BE2C (cell line): ENCODE measurements at regions not wholly inside any gene's neighbourhood (a gene's known extent, or its start where the extent isn't known, plus 50 kb on each side); places are given as distances from the start of the nearest gene placed in this dataset.

Experiments used
- DNase-seq: peaks from one replicate; pipeline ENCODE4 v3.0.0-alpha.2; 2020
- H3K27me3 ChIP-seq: fragments of 250-450 bp; sonication (Bioruptor Pico); 2 replicates; pipeline ENCODE4 v1.5.1; 2020; ENCODE audit warnings: mild to moderate bottlenecking
- H3K36me3 ChIP-seq: fragments of 250-450 bp; sonication (Bioruptor Pico); 2 replicates; pipeline ENCODE4 v1.5.1; 2020; ENCODE audit warnings: mild to moderate bottlenecking
- H3K4me1 ChIP-seq: fragments of 250-450 bp; sonication (Bioruptor Pico); 2 replicates; pipeline ENCODE4 v1.5.1; 2020
- H3K4me3 ChIP-seq: 2 replicates; pipeline ENCODE4 v1.5.1; 2011; ENCODE audit warnings: low read depth, low read length
- H3K9me3 ChIP-seq: fragments of 250-450 bp; sonication (Bioruptor Pico); 2 replicates; pipeline ENCODE4 v1.5.1; 2020
- TF ChIP-seq, protein P1 (sequence below): IDR thresholded peaks from 2 replicates; pipeline ENCODE4 v1.5.1; 2012; ENCODE audit warnings: mild to moderate bottlenecking, low read depth, low read length

DNA sequence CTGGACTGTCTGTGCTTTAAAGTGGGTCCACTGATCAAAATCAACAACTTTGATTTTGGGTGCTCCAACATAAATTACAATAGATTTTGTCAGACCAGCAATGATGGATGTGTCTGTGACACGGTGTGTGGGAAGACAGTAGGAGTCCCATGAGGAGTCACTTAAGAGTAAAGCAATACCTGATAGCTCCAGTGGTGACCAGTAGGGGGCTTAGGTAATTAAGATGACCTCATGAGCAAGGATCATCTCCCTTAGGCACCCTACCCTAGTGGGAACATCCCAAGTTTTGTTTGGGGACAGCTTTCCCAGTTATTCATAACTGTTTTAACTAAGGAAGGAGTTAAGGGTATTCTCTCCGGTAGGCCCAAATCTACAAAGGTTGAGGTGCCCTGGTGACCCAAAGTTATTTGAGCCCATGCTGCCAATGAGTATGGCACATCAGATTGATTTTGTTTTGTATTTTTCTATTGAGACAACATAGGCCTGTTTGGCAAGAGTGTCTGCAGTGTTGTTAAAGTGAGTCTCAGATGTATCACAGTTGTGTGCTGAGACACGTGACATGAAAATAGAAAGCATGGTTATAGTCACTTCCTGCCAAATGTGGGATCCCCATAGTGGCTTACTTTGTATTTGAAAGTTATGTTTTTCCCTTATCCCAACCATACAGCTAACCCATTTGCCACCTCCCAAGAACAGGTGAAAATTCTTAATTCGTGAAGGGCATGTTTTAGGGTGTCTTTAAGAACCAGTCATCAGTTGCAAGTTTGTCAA lies 1337.6 kb upstream of the SLC39A10 start:
- H3K27me3 ChIP-seq: no peaks in the 10 kb centered on the region
- H3K9me3 ChIP-seq: no peaks in the 10 kb centered on the region
- no peaks in the 10 kb centered on the region for H3K36me3 ChIP-seq
- DNase-seq: peak; percentile 11
- TF ChIP-seq, protein P1, sequence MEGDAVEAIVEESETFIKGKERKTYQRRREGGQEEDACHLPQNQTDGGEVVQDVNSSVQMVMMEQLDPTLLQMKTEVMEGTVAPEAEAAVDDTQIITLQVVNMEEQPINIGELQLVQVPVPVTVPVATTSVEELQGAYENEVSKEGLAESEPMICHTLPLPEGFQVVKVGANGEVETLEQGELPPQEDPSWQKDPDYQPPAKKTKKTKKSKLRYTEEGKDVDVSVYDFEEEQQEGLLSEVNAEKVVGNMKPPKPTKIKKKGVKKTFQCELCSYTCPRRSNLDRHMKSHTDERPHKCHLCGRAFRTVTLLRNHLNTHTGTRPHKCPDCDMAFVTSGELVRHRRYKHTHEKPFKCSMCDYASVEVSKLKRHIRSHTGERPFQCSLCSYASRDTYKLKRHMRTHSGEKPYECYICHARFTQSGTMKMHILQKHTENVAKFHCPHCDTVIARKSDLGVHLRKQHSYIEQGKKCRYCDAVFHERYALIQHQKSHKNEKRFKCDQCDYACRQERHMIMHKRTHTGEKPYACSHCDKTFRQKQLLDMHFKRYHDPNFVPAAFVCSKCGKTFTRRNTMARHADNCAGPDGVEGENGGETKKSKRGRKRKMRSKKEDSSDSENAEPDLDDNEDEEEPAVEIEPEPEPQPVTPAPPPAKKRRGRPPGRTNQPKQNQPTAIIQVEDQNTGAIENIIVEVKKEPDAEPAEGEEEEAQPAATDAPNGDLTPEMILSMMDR: peak; percentile 41
- no peaks in the 10 kb centered on the region for H3K4me1 ChIP-seq
- H3K4me3 ChIP-seq: no peak overlapping the region

DNA sequence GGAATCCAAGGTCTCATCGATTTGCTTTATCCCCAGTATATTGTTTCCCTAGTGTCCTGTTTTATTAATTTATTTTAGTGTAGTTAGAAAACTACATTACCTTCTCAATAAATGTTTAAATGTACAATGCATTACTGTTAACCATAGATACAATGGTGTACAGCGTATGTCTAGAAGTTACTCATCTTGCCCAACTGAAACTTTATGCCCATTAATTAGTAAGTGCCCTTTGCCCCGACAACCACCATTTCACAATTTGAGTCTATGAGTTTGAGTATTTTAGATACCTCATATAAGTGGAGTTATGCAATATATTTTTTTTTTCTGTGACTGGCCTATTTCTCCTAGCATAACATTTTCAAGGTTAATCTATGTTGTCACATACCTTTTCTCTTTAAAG lies 1343.0 kb upstream of the SLC39A10 start:
- H3K4me3 ChIP-seq: no peak overlapping the region
- TF ChIP-seq, protein P1: no peak
- no peaks in the 10 kb centered on the region for H3K9me3 ChIP-seq
- no peaks in the 10 kb centered on the region for H3K36me3 ChIP-seq
- no peaks in the 10 kb centered on the region for H3K27me3 ChIP-seq
- no peaks in the 10 kb centered on the region for H3K4me1 ChIP-seq
- no peak for DNase-seq

DNA sequence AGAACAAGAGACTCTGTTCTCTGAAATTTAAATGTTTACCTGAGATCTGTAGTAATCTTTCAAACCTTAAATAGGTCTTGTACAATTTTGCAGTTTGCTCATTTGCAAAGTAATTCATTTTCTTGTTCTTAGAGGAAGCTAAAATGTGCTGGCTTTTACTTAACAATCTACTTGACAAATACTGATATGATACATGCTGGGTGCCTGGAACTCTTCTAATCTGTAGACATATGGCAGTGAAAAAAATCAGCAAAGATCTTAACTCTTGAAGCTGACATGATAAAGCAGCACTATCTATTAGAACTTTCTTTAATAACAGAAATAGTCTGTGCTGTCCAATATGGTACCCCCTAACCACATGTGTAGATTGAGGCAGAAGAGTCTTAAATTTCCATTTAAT lies 1352.8 kb upstream of the SLC39A10 start:
- no peak overlapping the region for H3K4me3 ChIP-seq
- H3K36me3 ChIP-seq: no peaks in the 10 kb centered on the region
- no peaks in the 10 kb centered on the region for H3K27me3 ChIP-seq
- H3K9me3 ChIP-seq: no peaks in the 10 kb centered on the region
- DNase-seq: no peak
- H3K4me1 ChIP-seq: no peaks in the 10 kb centered on the region
- TF ChIP-seq, protein P1: no peak

DNA sequence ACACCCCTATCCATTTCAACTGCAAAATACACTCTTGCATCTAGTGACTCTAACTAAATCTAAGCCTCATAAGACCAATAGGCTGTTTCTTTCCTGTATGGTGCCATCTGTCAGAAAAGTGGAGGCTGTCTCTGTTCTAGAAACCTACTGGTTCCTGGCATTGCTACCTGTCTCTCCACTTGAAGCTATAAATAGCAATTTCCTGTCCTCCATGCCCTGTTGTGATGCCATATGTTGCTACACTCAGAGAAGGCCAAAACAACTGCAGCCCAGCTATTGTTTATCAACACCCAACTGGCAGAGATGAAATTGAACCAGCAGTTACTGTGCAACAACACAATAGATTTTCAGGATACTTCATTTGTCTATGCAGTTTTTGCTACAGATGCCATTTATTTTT lies 1355.1 kb upstream of the SLC39A10 start:
- no peak for DNase-seq
- Histone ChIP-seq H3K9me3 (no peaks in the 10 kb centered on the region), H3K4me1 (no peaks in the 10 kb centered on the region), H3K4me3 (no peak overlapping the region), H3K27me3 (no peaks in the 10 kb centered on the region), H3K36me3 (no peaks in the 10 kb centered on the region)
- TF ChIP-seq, protein P1: no peak

DNA sequence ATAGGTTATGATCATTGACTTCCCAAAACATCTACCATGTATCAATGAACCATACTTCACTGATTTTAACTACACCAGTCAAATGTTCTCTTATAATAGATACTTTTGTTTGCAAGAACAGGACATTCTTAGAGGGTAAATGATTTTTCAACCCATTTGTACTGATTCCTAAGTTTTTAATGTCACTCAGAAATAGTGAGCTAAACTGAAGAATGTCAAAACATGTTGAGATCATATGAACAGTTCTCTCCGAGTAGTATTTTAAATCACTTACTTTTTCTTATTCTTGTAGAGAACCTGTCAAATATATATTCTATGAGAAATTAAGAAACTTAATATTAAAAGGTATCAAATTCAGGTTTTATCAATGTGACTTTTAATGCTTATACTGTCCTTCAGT lies 1362.9 kb upstream of the SLC39A10 start:
- TF ChIP-seq, protein P1: no peak
- no peaks in the 10 kb centered on the region for H3K4me1 ChIP-seq
- no peaks in the 10 kb centered on the region for H3K36me3 ChIP-seq
- no peak for DNase-seq
- H3K9me3 ChIP-seq: no peaks in the 10 kb centered on the region
- H3K27me3 ChIP-seq: no peaks in the 10 kb centered on the region
- H3K4me3 ChIP-seq: no peak overlapping the region

DNA sequence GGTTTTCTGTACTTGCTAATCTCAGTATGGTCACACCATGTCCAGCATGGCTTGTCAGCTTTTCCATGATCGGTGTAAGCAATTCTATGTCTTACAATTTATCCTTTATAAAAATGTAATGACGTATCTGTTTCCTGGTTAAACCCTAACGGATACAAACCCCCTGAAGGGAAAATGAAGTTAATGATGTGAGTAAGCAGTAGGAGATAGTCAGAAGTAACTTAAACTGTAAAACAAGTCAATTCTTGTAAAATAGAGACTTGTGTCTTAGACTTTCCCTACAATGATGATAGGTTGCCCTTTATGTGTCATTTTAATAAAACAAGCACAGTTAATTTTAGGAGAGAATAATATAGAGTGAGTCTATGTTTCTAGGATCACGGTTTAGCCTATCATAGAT lies 1365.9 kb upstream of the SLC39A10 start:
- TF ChIP-seq, protein P1: no peak
- no peaks in the 10 kb centered on the region for H3K4me1 ChIP-seq
- H3K27me3 ChIP-seq: no peaks in the 10 kb centered on the region
- no peak overlapping the region for H3K4me3 ChIP-seq
- DNase-seq: no peak
- no peaks in the 10 kb centered on the region for H3K36me3 ChIP-seq
- no peaks in the 10 kb centered on the region for H3K9me3 ChIP-seq
